ENCODE measurements at regions not wholly inside any gene's neighbourhood (a gene's known extent, or its start where the extent isn't known, plus 50 kb on each side); places are given as distances from the start of the nearest gene placed in this dataset.

DNA sequence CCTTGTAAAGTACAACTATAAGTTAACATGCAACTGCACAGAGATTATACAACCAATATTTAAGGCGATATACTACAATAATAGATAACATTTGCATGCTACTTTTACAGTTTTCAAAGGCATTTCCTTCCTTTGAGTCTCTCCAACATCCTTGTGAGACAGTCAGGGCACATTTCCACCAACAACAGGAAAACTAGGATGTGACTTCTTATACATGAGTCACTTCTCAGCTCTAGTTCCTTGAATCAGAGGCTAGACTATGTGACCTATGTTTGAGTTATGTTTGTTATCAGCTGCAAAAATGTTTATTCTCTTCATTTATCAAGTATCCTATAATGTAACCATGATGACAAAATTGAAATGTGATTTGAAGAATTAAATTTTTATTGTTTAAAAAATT is 51.7 kb upstream of the TFAP2D start:
- Histone ChIP-seq H3K27ac (ENCODE audit: low read length, poor library complexity, severe bottlenecking) (no peak overlapping the region), H2AFZ (ENCODE audit: low read depth, low read length) (no peak overlapping the region), H3K27me3 (ENCODE audit: control insufficient read depth in 1 of 2, insufficient read depth in 1 of 2, low read length in 2 of 2) (no peaks in the 10 kb centered on the region), H3K4me1 (ENCODE audit: control insufficient read depth, insufficient read depth, low read depth, low read length) (no peaks in the 10 kb centered on the region), H3K14ac (ENCODE audit: low read length in 2 of 2) (no peak overlapping the region), H3K36me3 (ENCODE audit: control insufficient read depth in 1 of 2, insufficient read depth in 2 of 2, low read depth in 1 of 2, low read length in 2 of 2) (no peaks in the 10 kb centered on the region), H3K4me3 (ENCODE audit: insufficient read depth in 1 of 2, low read depth in 1 of 2, low read length in 2 of 2) (no peak overlapping the region), H2BK5ac (ENCODE audit: low read depth, low read length, poor library complexity, severe bottlenecking) (no peak overlapping the region), H2BK120ac (ENCODE audit: low read depth, low read length) (no peak overlapping the region), H4K8ac (ENCODE audit: low read length) (no peak overlapping the region), H3K18ac (ENCODE audit: low read depth in 1 of 2, low read length in 2 of 2) (no peak overlapping the region), H2AK5ac (ENCODE audit: low read length, severe bottlenecking) (no peak overlapping the region), H3K79me1 (replicated peaks; ENCODE audit: low read length, poor library complexity, severe bottlenecking) (no peaks in the 10 kb centered on the region), H4K91ac (ENCODE audit: low read length) (no peak overlapping the region), H3K9me3 (ENCODE audit: control insufficient read depth, low read length) (no peaks in the 10 kb centered on the region), H3K9ac (ENCODE audit: low read length) (no peak overlapping the region), H3K4me2 (ENCODE audit: low read length, poor library complexity, severe bottlenecking) (no peak overlapping the region), H2BK15ac (ENCODE audit: low read depth, poor library complexity, severe bottlenecking) (no peak overlapping the region), H2BK12ac (ENCODE audit: low read length in 2 of 2) (no peak overlapping the region), H3K4ac (ENCODE audit: low read depth in 1 of 2, low read length in 2 of 2) (no peak overlapping the region), H3K23ac (ENCODE audit: low read length in 2 of 2) (no peak overlapping the region)
- WGBS = 58% methylated on average over 1 of the region's 1 CpG
- no peak for DNase-seq
